SU-DHL-6 (cell line): ENCODE measurements at regions not wholly inside any gene's neighbourhood (a gene's known extent, or its start where the extent isn't known, plus 50 kb on each side); places are given as distances from the start of the nearest gene placed in this dataset.
"Not testable (repeated sequence)": the region's sequence is repeated elsewhere in the genome, so short reads cannot be mapped to it uniquely, and the experiment has no call there.

Experiments used
- H2AFZ ChIP-seq: fragments of 200-600 bp; sonication (generic); 2 replicates; pipeline ENCODE4 v1.6.1; 2014; ENCODE audit warnings: low read depth, mild to moderate bottlenecking, moderate library complexity, mixed read lengths, antibody characterized with exemption, low read length; ENCODE audit not compliant: severe bottlenecking
- H3F3A ChIP-seq: fragments of 200-600 bp; shearing (Covaris generic); 2 replicates; pipeline ENCODE4 v1.6.0; 2016; ENCODE audit warnings: antibody characterized with exemption, mild to moderate bottlenecking; ENCODE audit not compliant: insufficient read depth
- H3K27ac ChIP-seq: fragments of 200-600 bp; sonication (generic); 2 replicates; pipeline ENCODE4 v1.5.1; 2016; ENCODE audit warnings: low read depth, mild to moderate bottlenecking, low read length, moderate library complexity, mixed read lengths
- H3K27me3 ChIP-seq: fragments of 200-600 bp; sonication (generic), shearing (Covaris generic); 2 replicates; pipeline ENCODE4 v1.6.0; 2014; ENCODE audit warnings: mild to moderate bottlenecking, low read length
- H3K36me3 ChIP-seq: fragments of 200-600 bp; sonication (generic); 2 replicates; pipeline ENCODE4 v1.6.1; 2014; ENCODE audit warnings: mild to moderate bottlenecking, low read length, mixed read lengths
- H3K4me2 ChIP-seq: fragments of 300-600, 200-600 bp; shearing (Covaris generic), sonication (generic); 2 replicates; pipeline ENCODE4 v1.6.0; 2014; ENCODE audit warnings: low read length, low read depth, mild to moderate bottlenecking; ENCODE audit not compliant: poor library complexity, severe bottlenecking
- H3K4me3 ChIP-seq: fragments of 200-600 bp; sonication (generic); 2 replicates; pipeline ENCODE4 v1.5.1; 2014; ENCODE audit warnings: antibody characterized with exemption, low read length, mild to moderate bottlenecking, mixed read lengths; ENCODE audit not compliant: insufficient read depth, poor library complexity, severe bottlenecking
- H3K79me2 ChIP-seq: fragments of 200-600 bp; sonication (generic); 2 replicates; pipeline ENCODE4 v1.6.1; 2014; ENCODE audit warnings: mild to moderate bottlenecking, low read length, moderate library complexity; ENCODE audit not compliant: insufficient read depth
- H3K9ac ChIP-seq: fragments of 200-600 bp; sonication (generic); 2 replicates; pipeline ENCODE4 v1.7.0; 2014; ENCODE audit warnings: mild to moderate bottlenecking, low read length
- H3K9me2 ChIP-seq: fragments of 200-600 bp; sonication (generic); replicated peaks from 2 replicates; pipeline ENCODE4 v1.6.1; 2014; ENCODE audit warnings: low read length; ENCODE audit not compliant: insufficient read depth
- H3K9me3 ChIP-seq: fragments of 200-600 bp; sonication (generic); 2 replicates; pipeline ENCODE4 v1.6.1; 2014; ENCODE audit warnings: low read length, mixed read lengths; ENCODE audit not compliant: insufficient read depth
- H4K20me1 ChIP-seq: fragments of 200-600 bp; sonication (generic); 2 replicates; pipeline ENCODE4 v1.6.1; 2014; ENCODE audit warnings: low read depth, mild to moderate bottlenecking, antibody characterized with exemption, low read length, moderate library complexity, mixed read lengths
- CTCF ChIP-seq: fragments of 200-600 bp; sonication (generic); IDR thresholded peaks from one replicate; pipeline ENCODE4 v1.5.1; 2017; ENCODE audit warnings: antibody characterized with exemption, mild to moderate bottlenecking, low read length, moderate library complexity; ENCODE audit not compliant: insufficient read depth, poor library complexity, severe bottlenecking
- EZH2phosphoT487 ChIP-seq: fragments of 200-600 bp; sonication (generic), shearing (Covaris generic); conservative IDR thresholded peaks from 2 replicates; pipeline ENCODE4 v1.6.1; 2018; ENCODE audit warnings: mild to moderate bottlenecking, antibody characterized with exemption, low read length, moderate library complexity, mixed read lengths

- H3K9ac ChIP-seq, H3K27ac ChIP-seq, H3K36me3 ChIP-seq: not testable (repeated sequence)
Measured at GRCh38 chr18:35849241-35849640, 123.2 kb upstream of the RMP24 start.

GRCh38 chr18:35851286-35851970 lies 121.1 kb upstream of the RMP24 start:
- Histone ChIP-seq H3K9ac (no peak overlapping the region), H3K36me3 (no peaks in the 10 kb centered on the region), H4K20me1 (no peaks in the 10 kb centered on the region), H3F3A (no peaks in the 10 kb centered on the region), H3K4me3 (no peak overlapping the region), H3K27me3 (0 out of 2 replicates have a peak, but pooled peaks cover 5% of the 10 kb centered on the region), H3K4me2 (no peak overlapping the region), H3K27ac (no peak overlapping the region), H2AFZ (no peak overlapping the region), H3K79me2 (no peaks in the 10 kb centered on the region), H3K9me3 (no peaks in the 10 kb centered on the region), H3K9me2 (no peaks in the 10 kb centered on the region)
- TF ChIP-seq EZH2phosphoT487 (no peak), CTCF (no peak)

More at GRCh38 chr18:35849241-35849640, 123.2 kb upstream of the RMP24 start:
- not testable (repeated sequence) for H3K4me3 ChIP-seq, H3K27me3 ChIP-seq, H3K9me3 ChIP-seq, H3F3A ChIP-seq, H3K4me2 ChIP-seq, H4K20me1 ChIP-seq, H3K79me2 ChIP-seq, H2AFZ ChIP-seq, H3K9me2 ChIP-seq

- Histone ChIP-seq H4K20me1 (no peaks in the 10 kb centered on the region), H2AFZ (no peak overlapping the region), H3K27me3 (0 out of 2 replicates have a peak, but pooled peaks cover 5% of the 10 kb centered on the region), H3K27ac (no peak overlapping the region), H3K4me2 (no peak overlapping the region), H3K79me2 (no peaks in the 10 kb centered on the region), H3K4me3 (no peak overlapping the region), H3K36me3 (no peaks in the 10 kb centered on the region), H3K9me2 (no peaks in the 10 kb centered on the region), H3F3A (no peaks in the 10 kb centered on the region), H3K9me3 (no peaks in the 10 kb centered on the region), H3K9ac (no peak overlapping the region)
- no peak for TF ChIP-seq CTCF
Measured at GRCh38 chr18:35852786-35853185, 119.7 kb upstream of the RMP24 start.

- no peaks in the 10 kb centered on the region for H4K20me1 ChIP-seq
- H3F3A ChIP-seq: no peaks in the 10 kb centered on the region
- no peak overlapping the region for H3K4me2 ChIP-seq
- TF ChIP-seq EZH2phosphoT487 (no peak), CTCF (no peak)
- H2AFZ ChIP-seq: no peak overlapping the region
- H3K9me2 ChIP-seq: no peaks in the 10 kb centered on the region
- no peak overlapping the region for H3K4me3 ChIP-seq
- H3K79me2 ChIP-seq: no peaks in the 10 kb centered on the region
- no peaks in the 10 kb centered on the region for H3K36me3 ChIP-seq
- H3K9ac ChIP-seq: no peak overlapping the region
- no peak overlapping the region for H3K27ac ChIP-seq
- no peaks in the 10 kb centered on the region for H3K9me3 ChIP-seq
- 0 out of 2 replicates have a peak, but pooled peaks cover 5% of the 10 kb centered on the region for H3K27me3 ChIP-seq
Measured at GRCh38 chr18:35854095-35854494, 118.4 kb upstream of the RMP24 start.
